Loucy (cell line): ENCODE measurements at regions not wholly inside any gene's neighbourhood (a gene's known extent, or its start where the extent isn't known, plus 50 kb on each side); places are given as distances from the start of the nearest gene placed in this dataset.
"Not testable (repeated sequence)": the region's sequence is repeated elsewhere in the genome, so short reads cannot be mapped to it uniquely, and the experiment has no call there.

Experiments
- H2AFZ ChIP-seq: fragments of 200-600 bp; sonication (generic); 2 replicates; pipeline ENCODE4 v1.6.0; 2016; ENCODE audit warnings: antibody characterized with exemption, mild to moderate bottlenecking, low read length, moderate library complexity
- H3F3A ChIP-seq: fragments of 200-600 bp; 2 replicates; pipeline ENCODE4 v1.6.0; 2016; ENCODE audit warnings: antibody characterized with exemption, low read depth, mild to moderate bottlenecking
- H3K27me3 ChIP-seq: fragments of 200-600 bp; sonication (generic); 2 replicates; pipeline ENCODE4 v1.6.1; 2014; ENCODE audit warnings: low read length, mild to moderate bottlenecking; ENCODE audit not compliant: insufficient read depth, poor library complexity, severe bottlenecking
- H3K36me3 ChIP-seq: fragments of 200-600 bp; sonication (generic); 2 replicates; pipeline ENCODE4 v1.6.1; 2016; ENCODE audit warnings: low read length; ENCODE audit not compliant: insufficient read depth
- H3K4me1 ChIP-seq: fragments of 200-600 bp; sonication (generic); 2 replicates; pipeline ENCODE4 v1.5.1; 2014; ENCODE audit warnings: low read length, mild to moderate bottlenecking; ENCODE audit not compliant: insufficient read depth, poor library complexity, severe bottlenecking
- H3K4me2 ChIP-seq: fragments of 200-600 bp; sonication (generic); 2 replicates; pipeline ENCODE4 v1.6.0; 2014; ENCODE audit warnings: antibody characterized with exemption, low read length, low read depth, mild to moderate bottlenecking; ENCODE audit not compliant: poor library complexity, severe bottlenecking
- H3K4me3 ChIP-seq: fragments of 200-600 bp; sonication (generic); 2 replicates; pipeline ENCODE4 v1.5.1; 2014; ENCODE audit warnings: low read length, mild to moderate bottlenecking, mixed read lengths; ENCODE audit not compliant: poor library complexity, severe bottlenecking
- H3K79me2 ChIP-seq: fragments of 200-600 bp; sonication (generic); 2 replicates; pipeline ENCODE4 v1.6.1; 2014; ENCODE audit warnings: low read length; ENCODE audit not compliant: insufficient read depth
- H3K9ac ChIP-seq: fragments of 200-600 bp; sonication (generic); 2 replicates; pipeline ENCODE4 v1.6.0; 2014; ENCODE audit warnings: mild to moderate bottlenecking, low read depth, low read length, moderate library complexity; ENCODE audit not compliant: poor library complexity, severe bottlenecking
- H3K9me2 ChIP-seq: fragments of 200-600 bp; sonication (generic); replicated peaks from 2 replicates; pipeline ENCODE4 v1.6.1; 2016; ENCODE audit warnings: low read depth, low read length, mixed read lengths
- H3K9me3 ChIP-seq: fragments of 200-600 bp; sonication (generic); 2 replicates; pipeline ENCODE4 v1.6.1; 2014; ENCODE audit warnings: mild to moderate bottlenecking, antibody characterized with exemption, low read length, low read depth; ENCODE audit not compliant: insufficient read depth
- H4K20me1 ChIP-seq: fragments of 200-600 bp; sonication (generic); 2 replicates; pipeline ENCODE4 v1.6.0; 2014; ENCODE audit warnings: antibody characterized with exemption, low read length, mild to moderate bottlenecking; ENCODE audit not compliant: insufficient read depth, poor library complexity, severe bottlenecking
- EZH2phosphoT487 ChIP-seq: fragments of 200-600 bp; IDR thresholded peaks from 2 replicates; pipeline ENCODE4 v1.6.1; 2018; ENCODE audit warnings: antibody characterized with exemption, mild to moderate bottlenecking, moderate library complexity, borderline replicate concordance
- TF ChIP-seq, protein P1 (sequence below): fragments of 200-600 bp; sonication (generic); conservative IDR thresholded peaks from 2 replicates; pipeline ENCODE4 v1.5.1; 2014; ENCODE audit warnings: mild to moderate bottlenecking, antibody characterized with exemption, low read length

GRCh38 chr6:4421837-4422236 is 286.5 kb upstream of the ECI2 start:
- TF ChIP-seq EZH2phosphoT487, result no peak
- TF ChIP-seq, protein P1, sequence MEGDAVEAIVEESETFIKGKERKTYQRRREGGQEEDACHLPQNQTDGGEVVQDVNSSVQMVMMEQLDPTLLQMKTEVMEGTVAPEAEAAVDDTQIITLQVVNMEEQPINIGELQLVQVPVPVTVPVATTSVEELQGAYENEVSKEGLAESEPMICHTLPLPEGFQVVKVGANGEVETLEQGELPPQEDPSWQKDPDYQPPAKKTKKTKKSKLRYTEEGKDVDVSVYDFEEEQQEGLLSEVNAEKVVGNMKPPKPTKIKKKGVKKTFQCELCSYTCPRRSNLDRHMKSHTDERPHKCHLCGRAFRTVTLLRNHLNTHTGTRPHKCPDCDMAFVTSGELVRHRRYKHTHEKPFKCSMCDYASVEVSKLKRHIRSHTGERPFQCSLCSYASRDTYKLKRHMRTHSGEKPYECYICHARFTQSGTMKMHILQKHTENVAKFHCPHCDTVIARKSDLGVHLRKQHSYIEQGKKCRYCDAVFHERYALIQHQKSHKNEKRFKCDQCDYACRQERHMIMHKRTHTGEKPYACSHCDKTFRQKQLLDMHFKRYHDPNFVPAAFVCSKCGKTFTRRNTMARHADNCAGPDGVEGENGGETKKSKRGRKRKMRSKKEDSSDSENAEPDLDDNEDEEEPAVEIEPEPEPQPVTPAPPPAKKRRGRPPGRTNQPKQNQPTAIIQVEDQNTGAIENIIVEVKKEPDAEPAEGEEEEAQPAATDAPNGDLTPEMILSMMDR, result no peak
- no peaks in the 10 kb centered on the region for H3K9me2 ChIP-seq
- H3K4me2 ChIP-seq, result no peak overlapping the region
- no peak overlapping the region for H3K4me3 ChIP-seq
- H3K79me2 ChIP-seq, result no peaks in the 10 kb centered on the region
- H3K36me3 ChIP-seq, result no peaks in the 10 kb centered on the region
- no peak overlapping the region for H3K9ac ChIP-seq
- H4K20me1 ChIP-seq, result no peaks in the 10 kb centered on the region
- H3K27me3 ChIP-seq, result no peaks in the 10 kb centered on the region
- no peaks in the 10 kb centered on the region for H3F3A ChIP-seq
- no peaks in the 10 kb centered on the region for H3K4me1 ChIP-seq
- no peak overlapping the region for H2AFZ ChIP-seq
- no peaks in the 10 kb centered on the region for H3K9me3 ChIP-seq

DNA sequence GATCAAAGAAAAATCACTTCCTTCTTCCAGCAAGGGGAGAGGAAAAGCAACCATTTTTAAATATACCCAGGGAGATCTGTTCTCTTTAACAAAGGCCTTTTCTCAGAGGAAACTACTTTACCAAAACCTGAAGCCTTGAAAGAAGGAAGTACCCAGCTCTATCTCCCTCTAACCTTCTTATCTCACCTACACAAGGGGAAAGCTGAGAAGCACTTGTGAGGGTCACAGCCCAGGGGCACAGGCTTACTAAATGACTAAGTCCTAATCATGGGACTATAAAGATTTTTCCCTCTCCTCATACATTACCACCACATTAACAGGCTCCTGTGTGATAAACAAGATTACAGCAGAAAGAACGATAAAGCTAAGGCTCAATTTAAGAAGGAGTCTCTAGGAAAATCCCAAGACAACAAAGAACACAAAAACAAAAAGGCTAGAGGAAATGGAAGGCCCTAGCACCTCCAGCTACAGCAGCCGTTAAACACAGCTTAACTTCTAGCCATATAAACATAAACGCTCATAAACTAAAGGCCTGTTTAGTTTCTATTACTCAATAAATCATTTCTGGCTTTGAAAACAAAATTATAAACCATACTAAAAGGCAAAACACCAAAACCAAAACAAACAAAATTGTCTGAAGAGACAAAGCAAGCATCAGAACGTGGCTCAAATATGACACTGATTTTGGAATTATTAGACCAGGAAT is 284.9 kb upstream of the ECI2 start:
- no peaks in the 10 kb centered on the region for H4K20me1 ChIP-seq
- H3K4me3 ChIP-seq, result no peak overlapping the region
- H3K9ac ChIP-seq, result no peak overlapping the region
- H2AFZ ChIP-seq, result no peak overlapping the region
- TF ChIP-seq EZH2phosphoT487, result no peak
- TF ChIP-seq, protein P1, result no peak
- H3K9me3 ChIP-seq, result no peaks in the 10 kb centered on the region
- H3K79me2 ChIP-seq, result no peaks in the 10 kb centered on the region
- H3F3A ChIP-seq, result no peaks in the 10 kb centered on the region
- H3K4me2 ChIP-seq, result no peak overlapping the region
- H3K4me1 ChIP-seq, result no peaks in the 10 kb centered on the region
- no peaks in the 10 kb centered on the region for H3K27me3 ChIP-seq
- H3K36me3 ChIP-seq, result no peaks in the 10 kb centered on the region
- no peaks in the 10 kb centered on the region for H3K9me2 ChIP-seq

DNA sequence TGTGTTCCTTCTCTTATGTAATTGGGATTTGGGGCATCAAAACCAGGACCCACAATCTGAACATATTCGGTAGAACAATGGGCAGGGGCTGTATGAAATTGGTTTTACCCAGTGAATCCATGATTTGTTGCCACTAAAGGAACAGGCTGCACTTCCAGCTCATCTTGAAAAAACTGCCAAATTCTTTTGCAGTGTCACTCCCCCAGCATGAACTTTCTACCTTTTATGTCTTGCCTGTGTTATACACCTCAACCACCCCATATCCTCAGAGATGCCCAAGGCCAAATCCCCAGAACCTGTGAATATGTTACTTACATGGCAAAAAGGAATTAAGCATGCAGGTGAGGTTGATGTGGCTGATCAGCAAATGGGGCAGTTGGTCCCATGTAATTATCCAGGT is 280.2 kb upstream of the ECI2 start:
- Histone ChIP-seq H3F3A (no peaks in the 10 kb centered on the region), H3K79me2 (no peaks in the 10 kb centered on the region), H3K9me3 (no peaks in the 10 kb centered on the region), H3K9me2 (no peaks in the 10 kb centered on the region), H2AFZ (no peak overlapping the region), H3K27me3 (no peaks in the 10 kb centered on the region), H3K4me3 (no peak overlapping the region), H3K4me2 (no peak overlapping the region), H3K36me3 (no peaks in the 10 kb centered on the region), H3K4me1 (no peaks in the 10 kb centered on the region), H4K20me1 (no peaks in the 10 kb centered on the region), H3K9ac (no peak overlapping the region)
- TF ChIP-seq, protein P1, result no peak
- no peak for TF ChIP-seq EZH2phosphoT487

DNA sequence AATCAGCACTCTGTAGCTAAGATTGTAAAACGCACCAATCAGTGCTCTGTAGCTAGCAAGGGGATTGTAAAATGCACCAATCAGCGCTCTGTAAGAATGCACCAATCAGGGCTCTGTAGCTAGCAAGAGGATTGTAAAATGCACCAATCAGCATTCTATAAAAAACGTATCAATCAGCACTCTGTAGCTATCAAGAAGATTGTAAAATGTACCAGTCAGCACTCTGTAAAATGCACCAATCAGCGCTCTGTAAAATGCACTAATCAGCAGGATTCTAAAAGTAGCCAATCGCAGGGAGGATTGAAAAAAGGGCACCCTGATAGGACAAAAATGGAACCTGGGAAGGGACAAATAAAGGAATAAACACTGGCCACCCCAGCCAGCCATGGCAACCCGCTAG is 278.7 kb upstream of the ECI2 start:
- not testable (repeated sequence) for H3K79me2 ChIP-seq, H3K4me2 ChIP-seq, H3K4me3 ChIP-seq, H3K9ac ChIP-seq, H2AFZ ChIP-seq, H3F3A ChIP-seq, H3K27me3 ChIP-seq, H3K4me1 ChIP-seq, H3K9me3 ChIP-seq, H3K36me3 ChIP-seq, H4K20me1 ChIP-seq, H3K9me2 ChIP-seq
